ENCODE measurements at regions not wholly inside any gene's neighbourhood (a gene's known extent, or its start where the extent isn't known, plus 50 kb on each side); places are given as distances from the start of the nearest gene placed in this dataset.

GRCh38 chr13:44107357-44108121, 227.8 kb downstream of the LACC1 start:
- no peak for DNase-seq (ENCODE audit: extremely low read depth in 1 of 11, low read depth in 9 of 11, low spot score in 4 of 11)

GRCh38 chr13:44108331-44108858, 228.7 kb downstream of the LACC1 start:
- no peak for DNase-seq (ENCODE audit: extremely low read depth in 1 of 11, low read depth in 9 of 11, low spot score in 4 of 11)

GRCh38 chr13:44110091-44110621, 230.5 kb downstream of the LACC1 start:
- no peak for DNase-seq (ENCODE audit: extremely low read depth in 1 of 11, low read depth in 9 of 11, low spot score in 4 of 11)

- no peak for DNase-seq (ENCODE audit: extremely low read depth in 1 of 11, low read depth in 9 of 11, low spot score in 4 of 11)
Measured at GRCh38 chr13:44111701-44112100, 232.0 kb downstream of the LACC1 start.

GRCh38 chr13:44112700-44113329, 233.1 kb downstream of the LACC1 start:
- DNase-seq (ENCODE audit: extremely low read depth in 1 of 11, low read depth in 9 of 11, low spot score in 4 of 11) = no peak

GRCh38 chr13:44116562-44117332, 237.0 kb downstream of the LACC1 start:
- no peak for DNase-seq (ENCODE audit: extremely low read depth in 1 of 11, low read depth in 9 of 11, low spot score in 4 of 11)

GRCh38 chr13:44117351-44117750, 237.6 kb downstream of the LACC1 start:
- DNase-seq (ENCODE audit: extremely low read depth in 1 of 11, low read depth in 9 of 11, low spot score in 4 of 11) = no peak

GRCh38 chr13:44117816-44118215, 238.1 kb downstream of the LACC1 start:
- no peak for DNase-seq (ENCODE audit: extremely low read depth in 1 of 11, low read depth in 9 of 11, low spot score in 4 of 11)

- DNase-seq (ENCODE audit: extremely low read depth in 1 of 11, low read depth in 9 of 11, low spot score in 4 of 11) = no peak
Measured at GRCh38 chr13:44118881-44119280, 239.2 kb downstream of the LACC1 start.

- no peak for DNase-seq (ENCODE audit: extremely low read depth in 1 of 11, low read depth in 9 of 11, low spot score in 4 of 11)
Measured at GRCh38 chr13:44120043-44120442, 240.3 kb downstream of the LACC1 start.

GRCh38 chr13:44120849-44121755, 241.4 kb downstream of the LACC1 start:
- no peak for DNase-seq (ENCODE audit: extremely low read depth in 1 of 11, low read depth in 9 of 11, low spot score in 4 of 11)

GRCh38 chr13:44124352-44124751, 244.6 kb downstream of the LACC1 start:
- DNase-seq (ENCODE audit: extremely low read depth in 1 of 11, low read depth in 9 of 11, low spot score in 4 of 11) = no peak

GRCh38 chr13:44125943-44126469, 246.3 kb downstream of the LACC1 start:
- DNase-seq (ENCODE audit: extremely low read depth in 1 of 11, low read depth in 9 of 11, low spot score in 4 of 11) = no peak

- DNase-seq (ENCODE audit: extremely low read depth in 1 of 11, low read depth in 9 of 11, low spot score in 4 of 11) = no peak
Measured at GRCh38 chr13:44128552-44129001, 245.0 kb upstream of the SERP2 start.

- no peak for DNase-seq (ENCODE audit: extremely low read depth in 1 of 11, low read depth in 9 of 11, low spot score in 4 of 11)
Measured at GRCh38 chr13:44129418-44129817, 244.2 kb upstream of the SERP2 start.

GRCh38 chr13:44131069-44131614, 242.5 kb upstream of the SERP2 start:
- DNase-seq (ENCODE audit: extremely low read depth in 1 of 11, low read depth in 9 of 11, low spot score in 4 of 11) = no peak

GRCh38 chr13:44132710-44133109, 240.9 kb upstream of the SERP2 start:
- DNase-seq (ENCODE audit: extremely low read depth in 1 of 11, low read depth in 9 of 11, low spot score in 4 of 11) = no peak

GRCh38 chr13:44133626-44134025, 240.0 kb upstream of the SERP2 start:
- no peak for DNase-seq (ENCODE audit: extremely low read depth in 1 of 11, low read depth in 9 of 11, low spot score in 4 of 11)

Measured in renal cortex interstitium (tissue), 11 donors.